Smooth muscle cell (in vitro differentiated cells): ENCODE measurements at regions not wholly inside any gene's neighbourhood (a gene's known extent, or its start where the extent isn't known, plus 50 kb on each side); places are given as distances from the start of the nearest gene placed in this dataset.
A peak's percentile ranks its signal among the peaks of the same experiment; 100 is the strongest.

Experiments used
- DNase-seq: peaks from one replicate; lab custom pipeline; 2025; ENCODE audit not compliant: unreplicated experiment; lab: John Stamatoyannopoulos, UW
- H2AFZ ChIP-seq: fragments of 200-600 bp; sonication (generic); 2 replicates; pipeline ENCODE4 v1.6.0; 2016; ENCODE audit warnings: antibody characterized with exemption, low read depth, mild to moderate bottlenecking
- H3F3A ChIP-seq: fragments of 200-600 bp; sonication (generic); 2 replicates; pipeline ENCODE4 v1.6.0; 2017; ENCODE audit warnings: antibody characterized with exemption, low read depth
- H3K27ac ChIP-seq: fragments of 200-600 bp; sonication (generic); 2 replicates; pipeline ENCODE4 v1.5.1; 2016; ENCODE audit warnings: low read depth, mild to moderate bottlenecking
- H3K27me3 ChIP-seq: fragments of 200-600 bp; sonication (generic); 2 replicates; pipeline ENCODE4 v1.6.1; 2016; ENCODE audit warnings: low read depth, mild to moderate bottlenecking
- H3K36me3 ChIP-seq: fragments of 200-600 bp; sonication (generic); 2 replicates; pipeline ENCODE4 v1.5.1; 2016; ENCODE audit warnings: low read depth
- H3K4me1 ChIP-seq: fragments of 200-600 bp; sonication (generic); 2 replicates; pipeline ENCODE4 v1.5.1; 2016; ENCODE audit warnings: low read depth
- H3K4me2 ChIP-seq: fragments of 200-600 bp; sonication (generic); 2 replicates; pipeline ENCODE4 v1.6.0; 2016; ENCODE audit warnings: mild to moderate bottlenecking
- H3K4me3 ChIP-seq: fragments of 200-600 bp; sonication (generic); 2 replicates; pipeline ENCODE4 v1.5.1; 2016; ENCODE audit warnings: mild to moderate bottlenecking
- H3K79me2 ChIP-seq: fragments of 200-600 bp; sonication (generic); 2 replicates; pipeline ENCODE4 v1.6.0; 2016; ENCODE audit warnings: low read depth, mild to moderate bottlenecking
- H3K9ac ChIP-seq: fragments of 200-600 bp; sonication (generic); 2 replicates; pipeline ENCODE4 v1.6.0; 2016; ENCODE audit warnings: low read depth
- H3K9me3 ChIP-seq: fragments of 200-600 bp; sonication (generic); replicated peaks from 2 replicates; pipeline ENCODE4 v1.5.1; 2016; ENCODE audit warnings: low read depth
- H4K20me1 ChIP-seq: fragments of 200-600 bp; sonication (generic); 2 replicates; pipeline ENCODE4 v1.6.0; 2016; ENCODE audit warnings: low read depth
- CTCF ChIP-seq: fragments of 200-600 bp; sonication (generic); IDR thresholded peaks from 2 replicates; pipeline ENCODE4 v1.5.1; 2017; ENCODE audit warnings: borderline replicate concordance, mild to moderate bottlenecking, antibody characterized with exemption; ENCODE audit not compliant: insufficient read depth, poor library complexity, severe bottlenecking
- WGBS: methylation state at CpG from one replicate; pipeline ENCODE4 v1.1.7; 2016; ENCODE audit warnings: low lambda C conversion rate; 5-methylcytosine and 5-hydroxymethylcytosine counted together

- no peaks in the 10 kb centered on the region for H3K4me1 ChIP-seq
- H3K9ac ChIP-seq: no peak overlapping the region
- H4K20me1 ChIP-seq: no peaks in the 10 kb centered on the region
- H3K4me3 ChIP-seq: no peak overlapping the region
- H3K36me3 ChIP-seq: no peaks in the 10 kb centered on the region
- DNase-seq: no peak
- no peaks in the 10 kb centered on the region for H3F3A ChIP-seq
- no peaks in the 10 kb centered on the region for H3K9me3 ChIP-seq
- no peaks in the 10 kb centered on the region for H3K27me3 ChIP-seq
- no peak for TF ChIP-seq CTCF
- no peak overlapping the region for H3K4me2 ChIP-seq
- H3K79me2 ChIP-seq: no peaks in the 10 kb centered on the region
- H2AFZ ChIP-seq: no peak overlapping the region
- H3K27ac ChIP-seq: no peak overlapping the region
Observed at GRCh38 chr4:157810137-157810774, 362.6 kb downstream of the GASK1B start.

- Histone ChIP-seq H3K4me2 (no peak overlapping the region), H4K20me1 (no peaks in the 10 kb centered on the region), H3K4me3 (no peak overlapping the region), H3F3A (peaks cover 5% of the 10 kb centered on the region), H3K4me1 (no peaks in the 10 kb centered on the region), H3K79me2 (no peaks in the 10 kb centered on the region), H3K9ac (no peak overlapping the region), H3K9me3 (no peaks in the 10 kb centered on the region), H3K27me3 (no peaks in the 10 kb centered on the region), H3K27ac (no peak overlapping the region), H3K36me3 (no peaks in the 10 kb centered on the region), H2AFZ (no peak overlapping the region)
- DNase-seq: no peak
- no peak for TF ChIP-seq CTCF
- WGBS: 83% methylated on average over 6 of the region's 6 CpGs
Observed at GRCh38 chr4:157808796-157809383, 363.9 kb downstream of the GASK1B start.

- 80% methylated on average over 2 of the region's 2 CpGs for WGBS
- no peak for DNase-seq
- H4K20me1 ChIP-seq: no peaks in the 10 kb centered on the region
- no peaks in the 10 kb centered on the region for H3K79me2 ChIP-seq
- H3K4me3 ChIP-seq: no peak overlapping the region
- TF ChIP-seq CTCF: no peak
- H2AFZ ChIP-seq: no peak overlapping the region
- no peak overlapping the region for H3K4me2 ChIP-seq
- peaks cover 5% of the 10 kb centered on the region for H3F3A ChIP-seq
- no peaks in the 10 kb centered on the region for H3K9me3 ChIP-seq
- H3K36me3 ChIP-seq: no peaks in the 10 kb centered on the region
- no peak overlapping the region for H3K9ac ChIP-seq
- H3K27ac ChIP-seq: no peak overlapping the region
- no peaks in the 10 kb centered on the region for H3K4me1 ChIP-seq
- H3K27me3 ChIP-seq: no peaks in the 10 kb centered on the region
Observed at GRCh38 chr4:157806184-157806583, 366.6 kb downstream of the GASK1B start.

- Histone ChIP-seq H2AFZ (no peak overlapping the region), H3K9ac (no peak overlapping the region), H3K4me3 (no peak overlapping the region), H3F3A (peaks cover 5% of the 10 kb centered on the region), H3K79me2 (no peaks in the 10 kb centered on the region), H3K27me3 (no peaks in the 10 kb centered on the region), H3K4me2 (no peak overlapping the region), H4K20me1 (no peaks in the 10 kb centered on the region), H3K27ac (no peak overlapping the region), H3K36me3 (no peaks in the 10 kb centered on the region), H3K4me1 (no peaks in the 10 kb centered on the region), H3K9me3 (no peaks in the 10 kb centered on the region)
- DNase-seq: no peak
- TF ChIP-seq CTCF: peak; percentile 20
Observed at GRCh38 chr4:157804986-157805385, 367.8 kb downstream of the GASK1B start.
